Mesendoderm (in vitro differentiated cells): ENCODE measurements at regions not wholly inside any gene's neighbourhood (a gene's known extent, or its start where the extent isn't known, plus 50 kb on each side); places are given as distances from the start of the nearest gene placed in this dataset.

Experiments used
- DNase-seq: peaks from one replicate; pipeline ENCODE4 v3.0.0; 2013
- H2AK5ac ChIP-seq: 2 replicates; pipeline ENCODE4 v1.6.1; 2013; ENCODE audit warnings: low read length, inconsistent platforms
- H2BK120ac ChIP-seq: 2 replicates; pipeline ENCODE4 v1.6.1; 2013; ENCODE audit warnings: low read depth, mild to moderate bottlenecking, low read length, moderate library complexity, mixed read lengths
- H2BK15ac ChIP-seq: replicated peaks from 2 replicates; pipeline ENCODE4 v1.6.1; 2013; ENCODE audit warnings: low read depth, mild to moderate bottlenecking, moderate library complexity
- H2BK5ac ChIP-seq: 2 replicates; pipeline ENCODE4 v1.6.1; 2013; ENCODE audit warnings: low read length, inconsistent platforms
- H3K18ac ChIP-seq: 2 replicates; pipeline ENCODE4 v1.6.1; 2013; ENCODE audit warnings: mild to moderate bottlenecking, low read length, mixed read lengths
- H3K23ac ChIP-seq: one replicate; pipeline ENCODE4 v1.6.1; 2013; ENCODE audit warnings: low read length
- H3K27ac ChIP-seq: 2 replicates; pipeline ENCODE4 v1.5.1; 2013; ENCODE audit warnings: low read depth, mild to moderate bottlenecking, inconsistent platforms, low read length, moderate library complexity
- H3K27me3 ChIP-seq: 2 replicates; pipeline ENCODE4 v1.6.1; 2013; ENCODE audit warnings: low read length, control low read depth, mild to moderate bottlenecking, inconsistent platforms; ENCODE audit not compliant: insufficient read depth, poor library complexity
- H3K36me3 ChIP-seq: 2 replicates; pipeline ENCODE4 v1.6.1; 2013; ENCODE audit warnings: low read length, inconsistent platforms; ENCODE audit not compliant: control insufficient read depth, insufficient read depth
- H3K4ac ChIP-seq: one replicate; pipeline ENCODE4 v1.6.1; 2013; ENCODE audit warnings: low read depth, mild to moderate bottlenecking, low read length, moderate library complexity
- H3K4me1 ChIP-seq: 2 replicates; pipeline ENCODE4 v1.6.1; 2013; ENCODE audit warnings: low read depth, low read length, inconsistent platforms; ENCODE audit not compliant: control insufficient read depth
- H3K4me2 ChIP-seq: 2 replicates; pipeline ENCODE4 v1.6.1; 2013; ENCODE audit warnings: low read length
- H3K4me3 ChIP-seq: 2 replicates; pipeline ENCODE4 v1.5.1; 2013; ENCODE audit warnings: mild to moderate bottlenecking, low read length
- H3K56ac ChIP-seq: one replicate; pipeline ENCODE4 v1.6.1; 2013; ENCODE audit warnings: low read length
- H3K79me1 ChIP-seq: 2 replicates; pipeline ENCODE4 v1.6.1; 2013; ENCODE audit warnings: low read length, inconsistent platforms
- H3K79me2 ChIP-seq: 2 replicates; pipeline ENCODE4 v1.6.1; 2013; ENCODE audit warnings: mild to moderate bottlenecking, low read length; ENCODE audit not compliant: control insufficient read depth, insufficient read depth
- H3K9ac ChIP-seq: 2 replicates; pipeline ENCODE4 v1.6.1; 2013; ENCODE audit warnings: low read length, inconsistent platforms
- H4K5ac ChIP-seq: one replicate; pipeline ENCODE4 v1.6.1; 2013; ENCODE audit warnings: low read length
- H4K8ac ChIP-seq: one replicate; pipeline ENCODE4 v1.6.1; 2013; ENCODE audit warnings: low read depth, mild to moderate bottlenecking, control low read depth, low read length, moderate library complexity
- WGBS: extraction: QIAGEN DNeasy Blood & Tissue Kit; methylation state at CpG from one replicate; pipeline ENCODE4 v1.1.7; 2013; ENCODE audit warnings: low lambda C conversion rate, missing lambda C conversion rate; ENCODE audit not compliant: insufficient coverage; ENCODE audit errors: extremely low coverage; 5-methylcytosine and 5-hydroxymethylcytosine counted together

- no peak overlapping the region for H4K5ac ChIP-seq
- H3K4me3 ChIP-seq = no peak overlapping the region
- no peak for DNase-seq
- H3K27ac ChIP-seq = no peak overlapping the region
- WGBS = no CpG with 5 or more reads among the region's 3 CpGs
- H3K4me1 ChIP-seq = peaks cover 7% of the 10 kb centered on the region
- H3K27me3 ChIP-seq = no peaks in the 10 kb centered on the region
- H3K79me1 ChIP-seq = no peaks in the 10 kb centered on the region
- H2BK15ac ChIP-seq = no peak overlapping the region
- no peaks in the 10 kb centered on the region for H3K36me3 ChIP-seq
- no peak overlapping the region for H2BK5ac ChIP-seq
- H3K56ac ChIP-seq = no peak overlapping the region
- H3K4ac ChIP-seq = no peak overlapping the region
- H4K8ac ChIP-seq = no peak overlapping the region
- no peak overlapping the region for H2BK120ac ChIP-seq
- no peaks in the 10 kb centered on the region for H3K79me2 ChIP-seq
- H3K18ac ChIP-seq = peak overlapping the region; percentile 4
- H3K4me2 ChIP-seq = no peak overlapping the region
- H2AK5ac ChIP-seq = no peak overlapping the region
- H3K9ac ChIP-seq = no peak overlapping the region
- no peak overlapping the region for H3K23ac ChIP-seq
Measured at GRCh38 chr1:147843486-147843885, 59.1 kb upstream of the GJA8 start.

- Histone ChIP-seq H3K4me2 (no peak overlapping the region), H2BK120ac (no peak overlapping the region), H3K18ac (no peak overlapping the region), H2BK5ac (no peak overlapping the region), H3K27ac (no peak overlapping the region), H3K23ac (no peak overlapping the region), H4K5ac (no peak overlapping the region), H3K56ac (peak overlapping the region; percentile 38), H3K4me1 (peaks cover 8% of the 10 kb centered on the region), H3K27me3 (no peaks in the 10 kb centered on the region), H3K79me2 (no peaks in the 10 kb centered on the region), H3K4ac (no peak overlapping the region), H3K9ac (no peak overlapping the region), H4K8ac (no peak overlapping the region), H3K36me3 (no peaks in the 10 kb centered on the region), H2BK15ac (no peak overlapping the region), H3K79me1 (no peaks in the 10 kb centered on the region), H3K4me3 (no peak overlapping the region), H2AK5ac (no peak overlapping the region)
- WGBS = no CpG with 5 or more reads among the region's 1 CpG
- peak; percentile 87 for DNase-seq
Measured at GRCh38 chr1:147847831-147848230, 54.8 kb upstream of the GJA8 start.

GRCh38 chr1:147849098-147849895 is 53.3 kb upstream of the GJA8 start:
- no peak overlapping the region for H2BK15ac ChIP-seq
- H3K79me2 ChIP-seq = no peaks in the 10 kb centered on the region
- peaks cover 10% of the 10 kb centered on the region for H3K4me1 ChIP-seq
- no peak overlapping the region for H2BK5ac ChIP-seq
- H3K36me3 ChIP-seq = no peaks in the 10 kb centered on the region
- H3K9ac ChIP-seq = no peak overlapping the region
- WGBS = no CpG with 5 or more reads among the region's 4 CpGs
- H3K18ac ChIP-seq = peak overlapping the region; percentile 54
- H3K79me1 ChIP-seq = no peaks in the 10 kb centered on the region
- H3K4ac ChIP-seq = no peak overlapping the region
- H3K4me2 ChIP-seq = no peak overlapping the region
- no peak overlapping the region for H2BK120ac ChIP-seq
- no peaks in the 10 kb centered on the region for H3K27me3 ChIP-seq
- no peak overlapping the region for H3K56ac ChIP-seq
- no peak overlapping the region for H3K23ac ChIP-seq
- H2AK5ac ChIP-seq = no peak overlapping the region
- H3K4me3 ChIP-seq = no peak overlapping the region
- no peak overlapping the region for H4K8ac ChIP-seq
- no peak overlapping the region for H4K5ac ChIP-seq
- no peak for DNase-seq
- H3K27ac ChIP-seq = no peak overlapping the region

GRCh38 chr1:147850737-147851136 is 51.9 kb upstream of the GJA8 start:
- Histone ChIP-seq H3K4me3 (no peak overlapping the region), H3K27ac (no peak overlapping the region), H2AK5ac (no peak overlapping the region), H3K79me2 (no peaks in the 10 kb centered on the region), H3K4me1 (peaks cover 10% of the 10 kb centered on the region), H3K23ac (no peak overlapping the region), H3K36me3 (no peaks in the 10 kb centered on the region), H2BK15ac (no peak overlapping the region), H3K18ac (no peak overlapping the region), H3K9ac (no peak overlapping the region), H3K56ac (no peak overlapping the region), H4K8ac (no peak overlapping the region), H3K27me3 (no peaks in the 10 kb centered on the region), H2BK5ac (no peak overlapping the region), H3K4me2 (no peak overlapping the region), H3K4ac (no peak overlapping the region), H4K5ac (no peak overlapping the region), H3K79me1 (no peaks in the 10 kb centered on the region), H2BK120ac (no peak overlapping the region)
- DNase-seq = no peak
- WGBS = no CpG with 5 or more reads among the region's 1 CpG

GRCh38 chr1:147851149-147851548 is 51.4 kb upstream of the GJA8 start:
- Histone ChIP-seq H3K9ac (no peak overlapping the region), H3K56ac (no peak overlapping the region)

More at GRCh38 chr1:147851149-147851548, 51.4 kb upstream of the GJA8 start:
- H3K18ac ChIP-seq = no peak overlapping the region
- no peaks in the 10 kb centered on the region for H3K36me3 ChIP-seq
- H2BK120ac ChIP-seq = no peak overlapping the region
- H3K79me2 ChIP-seq = no peaks in the 10 kb centered on the region
- WGBS = no CpG with 5 or more reads among the region's 2 CpGs
- H3K4ac ChIP-seq = no peak overlapping the region
- no peak overlapping the region for H3K27ac ChIP-seq
- no peak overlapping the region for H2AK5ac ChIP-seq
- H3K4me2 ChIP-seq = no peak overlapping the region
- no peak overlapping the region for H4K5ac ChIP-seq
- no peak for DNase-seq
- no peak overlapping the region for H2BK15ac ChIP-seq
- H3K27me3 ChIP-seq = no peaks in the 10 kb centered on the region
- no peak overlapping the region for H2BK5ac ChIP-seq
- H3K4me1 ChIP-seq = peaks cover 10% of the 10 kb centered on the region
- no peak overlapping the region for H4K8ac ChIP-seq
- no peak overlapping the region for H3K4me3 ChIP-seq
- H3K23ac ChIP-seq = no peak overlapping the region
- no peaks in the 10 kb centered on the region for H3K79me1 ChIP-seq
